ENCODE measurements at regions not wholly inside any gene's neighbourhood (a gene's known extent, or its start where the extent isn't known, plus 50 kb on each side); places are given as distances from the start of the nearest gene placed in this dataset.

DNA sequence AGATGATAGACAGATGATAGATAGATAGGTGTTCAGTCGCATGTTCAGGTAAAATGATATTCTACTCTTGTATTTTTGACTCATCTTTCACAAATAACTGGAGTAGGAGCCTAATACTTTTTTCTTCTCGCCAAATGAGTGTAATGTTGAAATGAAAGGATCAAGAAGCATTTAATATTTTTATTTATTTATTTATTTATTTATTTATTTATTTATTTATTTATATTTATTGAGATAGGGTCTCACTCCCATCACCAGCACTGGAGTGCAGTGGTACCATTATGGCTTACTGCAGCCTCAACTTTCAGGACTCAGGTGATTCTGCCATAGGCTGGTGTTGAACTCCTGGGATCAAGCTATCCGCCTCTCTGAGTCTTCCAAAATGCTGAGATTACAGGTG, 298.8 kb downstream of the KCNC2 start:
- TF ChIP-seq POLR2A (IDR thresholded peaks at IDR 0.05) (no peak), CTCF (IDR thresholded peaks at IDR 0.05) (no peak)

All from testis (tissue), 2 donors.